ENCODE measurements at regions not wholly inside any gene's neighbourhood (a gene's known extent, or its start where the extent isn't known, plus 50 kb on each side); places are given as distances from the start of the nearest gene placed in this dataset.

DNA sequence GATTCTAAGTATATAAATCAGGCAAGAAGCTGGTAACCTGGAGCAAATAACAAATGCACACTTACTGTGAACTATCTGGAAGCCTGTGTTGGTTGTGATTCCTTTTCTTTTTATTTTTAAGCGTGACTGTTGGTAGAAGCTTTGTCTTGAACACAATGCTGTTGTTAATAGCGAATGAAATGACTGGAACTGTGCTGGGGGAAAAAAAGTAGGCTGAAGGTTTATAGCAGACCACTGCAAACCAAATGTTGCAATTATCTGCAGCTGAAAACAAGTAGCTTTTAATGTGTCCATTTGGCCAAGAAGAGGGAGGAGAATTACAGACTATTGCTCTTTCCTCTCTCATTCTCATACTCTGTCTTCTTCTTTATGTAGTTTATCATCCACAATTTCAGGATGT is 184.5 kb upstream of the DNAJC19 start:
- TF ChIP-seq CREB1 (IDR thresholded peaks at IDR 0.05; ENCODE audit: low read depth) (no peak), USF1 (IDR thresholded peaks at IDR 0.05) (no peak), RAD21 (IDR thresholded peaks at IDR 0.05; ENCODE audit: low read depth) (no peak)

GRCh38 chr3:181173227-181173626 is 183.7 kb upstream of the DNAJC19 start:
- TF ChIP-seq EGR1 (IDR thresholded peaks at IDR 0.05) (no peak), YY1 (IDR thresholded peaks at IDR 0.05; ENCODE audit: low read depth) (no peak), TAF1 (IDR thresholded peaks at IDR 0.05; ENCODE audit: low read depth) (no peak), TEAD4 (IDR thresholded peaks at IDR 0.05) (no peak), FOXM1 (IDR thresholded peaks at IDR 0.05; ENCODE audit: borderline replicate concordance, low read depth) (no peak), RAD21 (IDR thresholded peaks at IDR 0.05; ENCODE audit: low read depth) (no peak), REST (IDR thresholded peaks at IDR 0.05; ENCODE audit: low read depth) (no peak), NFIC (IDR thresholded peaks at IDR 0.05) (no peak), CEBPB (IDR thresholded peaks at IDR 0.05) (no peak), TCF12 (IDR thresholded peaks at IDR 0.05; ENCODE audit: low read depth) (no peak), CREB1 (IDR thresholded peaks at IDR 0.05; ENCODE audit: low read depth) (no peak), ZBTB7A (IDR thresholded peaks at IDR 0.05; ENCODE audit: low read depth) (no peak), MAX (IDR thresholded peaks at IDR 0.05) (no peak), USF1 (IDR thresholded peaks at IDR 0.05) (no peak), EP300 (IDR thresholded peaks at IDR 0.05; ENCODE audit: borderline replicate concordance) (no peak)

DNA sequence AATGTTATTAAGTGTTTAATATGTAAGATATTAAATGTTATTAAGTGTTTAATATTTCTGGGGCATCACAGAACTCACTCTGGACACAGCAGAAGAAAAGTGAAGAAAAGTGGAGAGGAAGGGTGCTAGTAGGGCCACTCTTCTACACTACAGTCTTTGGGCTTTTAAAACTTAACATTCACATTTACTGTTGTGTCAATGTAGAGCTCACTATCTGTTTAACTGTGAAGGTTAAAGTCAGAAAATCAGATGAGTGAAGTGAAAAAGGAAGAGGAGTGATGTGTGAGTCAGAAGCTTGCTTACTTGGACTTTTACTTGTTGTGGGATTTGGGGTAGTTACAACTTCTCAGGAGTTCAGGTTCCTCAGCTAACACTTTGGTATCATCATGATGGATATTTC is 145.3 kb upstream of the DNAJC19 start:
- TF ChIP-seq TEAD4 (IDR thresholded peaks at IDR 0.05) = no peak
- no peak for TF ChIP-seq TCF12 (IDR thresholded peaks at IDR 0.05; ENCODE audit: low read depth)
- TF ChIP-seq CREB1 (IDR thresholded peaks at IDR 0.05; ENCODE audit: low read depth) = no peak
- TF ChIP-seq EGR1 (IDR thresholded peaks at IDR 0.05) = no peak
- no peak for TF ChIP-seq USF1 (IDR thresholded peaks at IDR 0.05)
- TF ChIP-seq EP300 (IDR thresholded peaks at IDR 0.05; ENCODE audit: borderline replicate concordance) = no peak
- no peak for TF ChIP-seq FOXM1 (IDR thresholded peaks at IDR 0.05; ENCODE audit: borderline replicate concordance, low read depth)
- no peak for TF ChIP-seq ZBTB7A (IDR thresholded peaks at IDR 0.05; ENCODE audit: low read depth)
- TF ChIP-seq RAD21 (IDR thresholded peaks at IDR 0.05; ENCODE audit: low read depth) = no peak
- no peak for TF ChIP-seq REST (IDR thresholded peaks at IDR 0.05; ENCODE audit: low read depth)
- TF ChIP-seq YY1 (IDR thresholded peaks at IDR 0.05; ENCODE audit: low read depth) = no peak
- TF ChIP-seq CEBPB (IDR thresholded peaks at IDR 0.05) = no peak
- TF ChIP-seq NFIC (IDR thresholded peaks at IDR 0.05) = no peak

GRCh38 chr3:181133832-181134231 is 144.3 kb upstream of the DNAJC19 start:
- TF ChIP-seq NFIC (IDR thresholded peaks at IDR 0.05) (no peak), CREB1 (IDR thresholded peaks at IDR 0.05; ENCODE audit: low read depth) (no peak), TAF1 (IDR thresholded peaks at IDR 0.05; ENCODE audit: low read depth) (no peak), MAX (IDR thresholded peaks at IDR 0.05) (no peak), USF1 (IDR thresholded peaks at IDR 0.05) (no peak), EGR1 (IDR thresholded peaks at IDR 0.05) (no peak), EP300 (IDR thresholded peaks at IDR 0.05; ENCODE audit: borderline replicate concordance) (no peak), REST (IDR thresholded peaks at IDR 0.05; ENCODE audit: low read depth) (no peak), RAD21 (IDR thresholded peaks at IDR 0.05; ENCODE audit: low read depth) (no peak), TEAD4 (IDR thresholded peaks at IDR 0.05) (no peak), ZBTB7A (IDR thresholded peaks at IDR 0.05; ENCODE audit: low read depth) (no peak)
